ENCODE measurements at regions not wholly inside any gene's neighbourhood (a gene's known extent, or its start where the extent isn't known, plus 50 kb on each side); places are given as distances from the start of the nearest gene placed in this dataset.

- H3K36me3 ChIP-seq: no peaks in the 10 kb centered on the region
- no peaks in the 10 kb centered on the region for H3K4me1 ChIP-seq
- H3K27me3 ChIP-seq: no peaks in the 10 kb centered on the region
- TF ChIP-seq, protein P1, sequence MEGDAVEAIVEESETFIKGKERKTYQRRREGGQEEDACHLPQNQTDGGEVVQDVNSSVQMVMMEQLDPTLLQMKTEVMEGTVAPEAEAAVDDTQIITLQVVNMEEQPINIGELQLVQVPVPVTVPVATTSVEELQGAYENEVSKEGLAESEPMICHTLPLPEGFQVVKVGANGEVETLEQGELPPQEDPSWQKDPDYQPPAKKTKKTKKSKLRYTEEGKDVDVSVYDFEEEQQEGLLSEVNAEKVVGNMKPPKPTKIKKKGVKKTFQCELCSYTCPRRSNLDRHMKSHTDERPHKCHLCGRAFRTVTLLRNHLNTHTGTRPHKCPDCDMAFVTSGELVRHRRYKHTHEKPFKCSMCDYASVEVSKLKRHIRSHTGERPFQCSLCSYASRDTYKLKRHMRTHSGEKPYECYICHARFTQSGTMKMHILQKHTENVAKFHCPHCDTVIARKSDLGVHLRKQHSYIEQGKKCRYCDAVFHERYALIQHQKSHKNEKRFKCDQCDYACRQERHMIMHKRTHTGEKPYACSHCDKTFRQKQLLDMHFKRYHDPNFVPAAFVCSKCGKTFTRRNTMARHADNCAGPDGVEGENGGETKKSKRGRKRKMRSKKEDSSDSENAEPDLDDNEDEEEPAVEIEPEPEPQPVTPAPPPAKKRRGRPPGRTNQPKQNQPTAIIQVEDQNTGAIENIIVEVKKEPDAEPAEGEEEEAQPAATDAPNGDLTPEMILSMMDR (IDR thresholded peaks at IDR 0.05): no peak
- no peak for TF ChIP-seq POLR2A (IDR thresholded peaks at IDR 0.05)
- H3K27ac ChIP-seq: no peak overlapping the region
- no peak for DNase-seq
- no peak overlapping the region for H3K4me3 ChIP-seq
- H3K9me3 ChIP-seq: no peaks in the 10 kb centered on the region
Observed at GRCh38 chr10:2891073-2891769, 176.1 kb upstream of the PFKP start.

DNA sequence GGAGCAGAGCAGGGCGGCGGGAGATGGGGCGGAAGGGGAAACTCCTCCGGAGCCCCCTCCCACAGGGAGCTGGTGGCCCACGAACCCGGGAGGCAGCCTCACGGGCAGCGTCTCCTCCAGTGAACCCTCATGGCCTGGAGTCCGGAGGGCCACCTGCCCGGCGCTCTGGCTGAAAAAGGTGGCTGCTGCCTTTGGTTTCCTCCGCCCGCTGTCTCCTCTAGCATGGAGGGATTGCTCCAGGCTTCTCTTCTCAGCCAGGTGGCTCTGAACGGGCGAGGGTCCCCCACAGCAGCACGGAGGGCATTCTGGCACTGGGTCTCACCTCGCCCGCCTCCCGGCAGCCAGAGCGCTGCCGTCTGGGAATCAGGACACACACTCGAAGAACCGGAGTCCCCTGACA lies 177.3 kb upstream of the PFKP start:
- H3K27ac ChIP-seq: no peak overlapping the region
- H3K4me1 ChIP-seq: no peaks in the 10 kb centered on the region
- no peaks in the 10 kb centered on the region for H3K27me3 ChIP-seq
- H3K4me3 ChIP-seq: no peak overlapping the region
- H3K36me3 ChIP-seq: no peaks in the 10 kb centered on the region
- H3K9me3 ChIP-seq: no peaks in the 10 kb centered on the region
- no peak for DNase-seq
- TF ChIP-seq, protein P1 (IDR thresholded peaks at IDR 0.05): no peak
- no peak for TF ChIP-seq POLR2A (IDR thresholded peaks at IDR 0.05)

DNA sequence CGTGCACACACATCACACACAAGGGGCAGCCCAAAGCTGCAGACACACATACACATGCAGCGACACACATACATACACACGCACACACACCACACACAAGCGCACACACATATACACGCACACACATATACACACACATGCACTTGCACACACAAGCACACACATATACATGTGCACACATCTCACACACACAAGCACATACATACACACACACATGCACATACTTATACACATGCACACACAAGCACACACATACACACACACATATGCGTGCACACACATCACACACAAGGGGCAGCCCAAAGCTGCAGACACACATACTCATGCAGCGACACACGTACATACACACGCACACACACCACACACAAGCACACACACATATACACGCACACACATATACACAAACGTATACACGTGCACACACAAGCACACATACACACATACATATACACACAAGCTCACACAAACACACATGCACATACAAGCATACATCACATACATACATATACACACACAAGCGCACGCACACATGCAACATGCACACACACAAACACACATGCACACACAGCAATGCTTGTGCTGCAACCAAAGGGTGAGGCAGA lies 178.8 kb upstream of the PFKP start:
- DNase-seq: no peak
- Histone ChIP-seq H3K4me3 (no peak overlapping the region), H3K4me1 (no peaks in the 10 kb centered on the region), H3K9me3 (no peaks in the 10 kb centered on the region), H3K36me3 (no peaks in the 10 kb centered on the region), H3K27ac (no peak overlapping the region), H3K27me3 (no peaks in the 10 kb centered on the region)
- no peak for TF ChIP-seq POLR2A (IDR thresholded peaks at IDR 0.05)
- TF ChIP-seq, protein P1 (IDR thresholded peaks at IDR 0.05): no peak

- TF ChIP-seq, protein P1 (IDR thresholded peaks at IDR 0.05): no peak
Observed at GRCh38 chr10:2887391-2888070, 179.8 kb upstream of the PFKP start.

DNA sequence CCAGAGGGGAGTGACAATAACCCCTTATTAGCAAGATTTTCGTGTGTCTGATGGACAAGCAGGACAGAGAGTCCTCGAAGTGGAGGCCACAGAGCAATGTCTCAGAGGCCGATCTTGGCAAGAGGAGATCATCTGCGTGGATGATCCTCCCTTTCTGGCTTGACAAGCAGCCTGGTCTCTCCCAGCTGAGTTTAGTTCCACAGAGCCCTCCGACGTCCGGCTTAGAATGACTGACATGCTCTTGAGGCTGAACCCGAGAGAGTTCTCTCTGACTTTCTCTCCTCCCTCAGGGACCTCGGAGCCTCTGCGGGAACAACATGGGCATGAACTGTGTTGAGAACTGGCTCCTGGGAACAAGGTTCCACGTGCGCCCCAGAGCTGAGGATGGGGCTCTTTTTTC lies 180.7 kb upstream of the PFKP start:
- H3K27ac ChIP-seq: no peak overlapping the region
- no peak overlapping the region for H3K4me3 ChIP-seq
- no peaks in the 10 kb centered on the region for H3K27me3 ChIP-seq
- no peak for TF ChIP-seq POLR2A (IDR thresholded peaks at IDR 0.05)
- TF ChIP-seq, protein P1 (IDR thresholded peaks at IDR 0.05): no peak
- no peaks in the 10 kb centered on the region for H3K36me3 ChIP-seq
- no peak for DNase-seq
- no peaks in the 10 kb centered on the region for H3K4me1 ChIP-seq
- H3K9me3 ChIP-seq: no peaks in the 10 kb centered on the region

More at GRCh38 chr10:2887391-2888070, 179.8 kb upstream of the PFKP start:
- Histone ChIP-seq H3K4me3 (no peak overlapping the region), H3K36me3 (no peaks in the 10 kb centered on the region), H3K27ac (no peak overlapping the region), H3K9me3 (no peaks in the 10 kb centered on the region), H3K27me3 (no peaks in the 10 kb centered on the region), H3K4me1 (no peaks in the 10 kb centered on the region)
- no peak for DNase-seq
